ENCODE measurements at regions not wholly inside any gene's neighbourhood (a gene's known extent, or its start where the extent isn't known, plus 50 kb on each side); places are given as distances from the start of the nearest gene placed in this dataset.

DNA sequence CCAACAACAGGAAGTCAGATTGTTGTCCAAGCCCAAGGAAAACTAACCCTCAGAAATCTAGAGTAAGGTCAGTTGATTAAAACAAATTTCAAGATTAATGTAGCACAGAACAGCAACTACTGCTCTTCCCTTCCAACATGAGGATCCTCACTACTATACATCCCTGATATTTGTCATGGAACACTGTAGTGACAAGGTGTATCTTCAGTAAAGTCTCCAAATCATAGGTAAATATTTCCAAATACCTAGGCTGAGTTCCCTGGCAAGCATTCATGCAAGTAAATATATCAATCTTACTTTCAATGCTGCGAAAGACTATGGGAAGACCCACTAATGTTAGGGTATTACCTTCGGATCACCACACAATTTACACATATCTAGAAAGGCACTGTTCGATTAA, 986.9 kb upstream of the ARRDC3 start:
- Histone ChIP-seq H3K9ac (replicated peaks; ENCODE audit: extremely low read depth, insufficient read depth, low read length) (no peak overlapping the region), H3K4me2 (ENCODE audit: insufficient read depth, low read length) (no peak overlapping the region), H3K9me3 (replicated peaks; ENCODE audit: control insufficient read depth, insufficient read depth, low read length) (no peaks in the 10 kb centered on the region), H3K4me3 (replicated peaks in 1 of 3; ENCODE audit: insufficient read depth in 1 of 3, low read depth in 1 of 3, low read length in 3 of 3) (no peak overlapping the region), H3K36me3 (ENCODE audit: control insufficient read depth in 2 of 2, extremely low read depth in 1 of 2, insufficient read depth in 2 of 2, low read length in 2 of 2) (no peaks in the 10 kb centered on the region), H3K4me1 (ENCODE audit: control insufficient read depth, extremely low read depth, insufficient read depth, low read length) (no peaks in the 10 kb centered on the region), H3K27ac (ENCODE audit: insufficient read depth, low read depth, low read length) (no peak overlapping the region), H2AFZ (ENCODE audit: low read depth, low read length) (no peak overlapping the region), H3K79me2 (ENCODE audit: control insufficient read depth, insufficient read depth, low read length) (no peaks in the 10 kb centered on the region), H4K20me1 (replicated peaks; ENCODE audit: control insufficient read depth, extremely low read depth, insufficient read depth, low read length) (no peaks in the 10 kb centered on the region), H3K27me3 (ENCODE audit: control insufficient read depth in 2 of 2, insufficient read depth in 2 of 2, low read length in 2 of 2) (no peaks in the 10 kb centered on the region), H3K9me1 (replicated peaks; ENCODE audit: control insufficient read depth, extremely low read depth, insufficient read depth, low read length) (no peaks in the 10 kb centered on the region)
- FAIRE-seq: no peak
- TF ChIP-seq GATA2 (IDR thresholded peaks at IDR 0.05; ENCODE audit: insufficient read depth, insufficient read length, low read depth, low read length): no peak
- no peak for TF ChIP-seq EZH2 (IDR thresholded peaks at IDR 0.05; ENCODE audit: borderline replicate concordance, low read depth, low read length, severe bottlenecking)
- TF ChIP-seq POLR2A (IDR thresholded peaks at IDR 0.05; ENCODE audit: low read depth, low read length): no peak
- TF ChIP-seq, protein P1, sequence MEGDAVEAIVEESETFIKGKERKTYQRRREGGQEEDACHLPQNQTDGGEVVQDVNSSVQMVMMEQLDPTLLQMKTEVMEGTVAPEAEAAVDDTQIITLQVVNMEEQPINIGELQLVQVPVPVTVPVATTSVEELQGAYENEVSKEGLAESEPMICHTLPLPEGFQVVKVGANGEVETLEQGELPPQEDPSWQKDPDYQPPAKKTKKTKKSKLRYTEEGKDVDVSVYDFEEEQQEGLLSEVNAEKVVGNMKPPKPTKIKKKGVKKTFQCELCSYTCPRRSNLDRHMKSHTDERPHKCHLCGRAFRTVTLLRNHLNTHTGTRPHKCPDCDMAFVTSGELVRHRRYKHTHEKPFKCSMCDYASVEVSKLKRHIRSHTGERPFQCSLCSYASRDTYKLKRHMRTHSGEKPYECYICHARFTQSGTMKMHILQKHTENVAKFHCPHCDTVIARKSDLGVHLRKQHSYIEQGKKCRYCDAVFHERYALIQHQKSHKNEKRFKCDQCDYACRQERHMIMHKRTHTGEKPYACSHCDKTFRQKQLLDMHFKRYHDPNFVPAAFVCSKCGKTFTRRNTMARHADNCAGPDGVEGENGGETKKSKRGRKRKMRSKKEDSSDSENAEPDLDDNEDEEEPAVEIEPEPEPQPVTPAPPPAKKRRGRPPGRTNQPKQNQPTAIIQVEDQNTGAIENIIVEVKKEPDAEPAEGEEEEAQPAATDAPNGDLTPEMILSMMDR (IDR thresholded peaks at IDR 0.05; ENCODE audit: extremely low read depth in 1 of 2, insufficient read depth in 1 of 2, low read depth in 1 of 2, low read length in 2 of 2): no peak
- no peak for TF ChIP-seq POLR2AphosphoS5 (IDR thresholded peaks at IDR 0.05; ENCODE audit: insufficient read depth, low read depth, low read length)
- TF ChIP-seq MYC (IDR thresholded peaks at IDR 0.05; ENCODE audit: low read depth, low read length): no peak
- TF ChIP-seq FOS (IDR thresholded peaks at IDR 0.05; ENCODE audit: borderline replicate concordance, insufficient read depth, low read length): no peak
- TF ChIP-seq JUN (IDR thresholded peaks at IDR 0.05; ENCODE audit: borderline replicate concordance, insufficient read depth, insufficient read length, low read depth): no peak
- TF ChIP-seq, protein P2, sequence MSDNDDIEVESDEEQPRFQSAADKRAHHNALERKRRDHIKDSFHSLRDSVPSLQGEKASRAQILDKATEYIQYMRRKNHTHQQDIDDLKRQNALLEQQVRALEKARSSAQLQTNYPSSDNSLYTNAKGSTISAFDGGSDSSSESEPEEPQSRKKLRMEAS (IDR thresholded peaks at IDR 0.05; ENCODE audit: insufficient read depth, insufficient read length): no peak
- dilution Hi-C loops (cut with MboI; ENCODE audit: extremely low pct_ligation_motif_present, low sequenced_read_pairs) (no loop called here), intact Hi-C loops (cut with micrococcal nuclease) (no loop called here)
- no TSS peak for BruUV-seq (replicated peaks)
- ChIA-PET CTCF (no interaction called here), POLR2A (no interaction called here)
- no peak for DNase-seq (ENCODE audit: low read depth, low spot score)

Data from endothelial cell of umbilical vein (primary cell).